Glutamatergic neuron (in vitro differentiated cells): ENCODE measurements at regions not wholly inside any gene's neighbourhood (a gene's known extent, or its start where the extent isn't known, plus 50 kb on each side); places are given as distances from the start of the nearest gene placed in this dataset.

Source experiments
- DNase-seq: peaks from one replicate; pipeline ENCODE4 v3.0.0; 2022
- H3K27ac Mint-ChIP-seq: one replicate; pipeline ENCODE4 v1.8.0; 2020; ENCODE audit warnings: mild to moderate bottlenecking, mixed read lengths, inconsistent platforms; ENCODE audit not compliant: unreplicated experiment
- H3K27me3 Mint-ChIP-seq: one replicate; pipeline ENCODE4 v1.8.0; 2020; ENCODE audit warnings: mild to moderate bottlenecking, moderate library complexity, mixed read lengths, inconsistent platforms; ENCODE audit not compliant: unreplicated experiment
- H3K36me3 Mint-ChIP-seq: one replicate; pipeline ENCODE4 v1.8.0; 2020; ENCODE audit warnings: mild to moderate bottlenecking, mixed read lengths, inconsistent platforms; ENCODE audit not compliant: unreplicated experiment
- H3K4me1 Mint-ChIP-seq: one replicate; pipeline ENCODE4 v1.8.0; 2020; ENCODE audit warnings: mild to moderate bottlenecking, low read depth, mixed read lengths, inconsistent platforms; ENCODE audit not compliant: unreplicated experiment
- H3K4me3 Mint-ChIP-seq: one replicate; pipeline ENCODE4 v1.8.0; 2020; ENCODE audit warnings: mild to moderate bottlenecking, mixed read lengths, inconsistent platforms; ENCODE audit not compliant: unreplicated experiment
- H3K9me3 Mint-ChIP-seq: one replicate; pipeline ENCODE4 v1.8.0; 2020; ENCODE audit warnings: mild to moderate bottlenecking, moderate library complexity, mixed read lengths, inconsistent platforms; ENCODE audit not compliant: unreplicated experiment
- TF ChIP-seq, protein P1 (sequence below): fragments of 200-600 bp; sonication (generic); IDR thresholded peaks from one replicate; pipeline ENCODE4 v1.5.0; 2021; ENCODE audit not compliant: partially characterized antibody, unreplicated experiment

- Mint-ChIP-seq H3K27me3 (no peaks in the 10 kb centered on the region), H3K27ac (no peak overlapping the region), H3K36me3 (no peaks in the 10 kb centered on the region), H3K4me3 (no peak overlapping the region), H3K9me3 (peaks cover 2% of the 10 kb centered on the region), H3K4me1 (no peaks in the 10 kb centered on the region)
- DNase-seq = no peak
- TF ChIP-seq, protein P1, sequence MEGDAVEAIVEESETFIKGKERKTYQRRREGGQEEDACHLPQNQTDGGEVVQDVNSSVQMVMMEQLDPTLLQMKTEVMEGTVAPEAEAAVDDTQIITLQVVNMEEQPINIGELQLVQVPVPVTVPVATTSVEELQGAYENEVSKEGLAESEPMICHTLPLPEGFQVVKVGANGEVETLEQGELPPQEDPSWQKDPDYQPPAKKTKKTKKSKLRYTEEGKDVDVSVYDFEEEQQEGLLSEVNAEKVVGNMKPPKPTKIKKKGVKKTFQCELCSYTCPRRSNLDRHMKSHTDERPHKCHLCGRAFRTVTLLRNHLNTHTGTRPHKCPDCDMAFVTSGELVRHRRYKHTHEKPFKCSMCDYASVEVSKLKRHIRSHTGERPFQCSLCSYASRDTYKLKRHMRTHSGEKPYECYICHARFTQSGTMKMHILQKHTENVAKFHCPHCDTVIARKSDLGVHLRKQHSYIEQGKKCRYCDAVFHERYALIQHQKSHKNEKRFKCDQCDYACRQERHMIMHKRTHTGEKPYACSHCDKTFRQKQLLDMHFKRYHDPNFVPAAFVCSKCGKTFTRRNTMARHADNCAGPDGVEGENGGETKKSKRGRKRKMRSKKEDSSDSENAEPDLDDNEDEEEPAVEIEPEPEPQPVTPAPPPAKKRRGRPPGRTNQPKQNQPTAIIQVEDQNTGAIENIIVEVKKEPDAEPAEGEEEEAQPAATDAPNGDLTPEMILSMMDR = no peak
Measured at GRCh38 chr12:25694072-25694471, 141.0 kb upstream of the LMNTD1 start.

- Mint-ChIP-seq H3K4me1 (no peaks in the 10 kb centered on the region), H3K27me3 (no peaks in the 10 kb centered on the region), H3K36me3 (no peaks in the 10 kb centered on the region), H3K27ac (no peak overlapping the region), H3K9me3 (peaks cover under 1% of the 10 kb centered on the region), H3K4me3 (no peak overlapping the region)
- DNase-seq = no peak
- TF ChIP-seq, protein P1 = no peak
Measured at GRCh38 chr12:25695574-25695973, 142.5 kb upstream of the LMNTD1 start.

- TF ChIP-seq, protein P1 = no peak
- no peak for DNase-seq
- Mint-ChIP-seq H3K4me1 (no peaks in the 10 kb centered on the region), H3K36me3 (no peaks in the 10 kb centered on the region), H3K4me3 (no peak overlapping the region), H3K9me3 (peaks cover 2% of the 10 kb centered on the region), H3K27ac (no peak overlapping the region), H3K27me3 (peaks cover 2% of the 10 kb centered on the region)
Measured at GRCh38 chr12:25698772-25699171, 145.7 kb upstream of the LMNTD1 start.

- peaks cover 2% of the 10 kb centered on the region for H3K9me3 Mint-ChIP-seq
- H3K36me3 Mint-ChIP-seq = no peaks in the 10 kb centered on the region
- no peak overlapping the region for H3K4me3 Mint-ChIP-seq
- H3K27me3 Mint-ChIP-seq = peaks cover 2% of the 10 kb centered on the region
- no peak for DNase-seq
- no peak overlapping the region for H3K27ac Mint-ChIP-seq
- H3K4me1 Mint-ChIP-seq = no peaks in the 10 kb centered on the region
- TF ChIP-seq, protein P1 = no peak
Measured at GRCh38 chr12:25699454-25699853, 146.4 kb upstream of the LMNTD1 start.

DNA sequence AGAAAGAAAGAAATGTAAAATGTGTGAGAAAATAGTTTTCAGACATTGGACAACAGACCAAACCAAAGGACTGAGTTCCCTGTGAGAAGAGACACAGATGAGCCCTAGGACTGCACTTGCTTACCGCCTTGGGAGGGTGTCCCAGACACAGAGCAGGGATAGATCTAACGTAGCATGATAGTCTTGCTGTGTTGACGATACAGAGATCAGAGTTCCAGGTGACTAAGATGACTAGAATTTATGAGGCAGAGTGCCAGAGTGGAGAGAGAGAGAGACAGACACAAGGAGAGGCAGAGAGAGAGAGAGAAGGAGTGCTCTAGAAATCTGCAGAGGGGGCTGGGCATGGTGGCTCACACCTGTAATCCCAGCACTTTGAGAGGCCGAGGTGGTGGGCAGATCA, 148.2 kb upstream of the LMNTD1 start:
- Mint-ChIP-seq H3K27ac (no peak overlapping the region), H3K27me3 (peaks cover 2% of the 10 kb centered on the region), H3K9me3 (peaks cover 2% of the 10 kb centered on the region), H3K36me3 (peaks cover 2% of the 10 kb centered on the region), H3K4me3 (no peak overlapping the region), H3K4me1 (no peaks in the 10 kb centered on the region)
- TF ChIP-seq, protein P1 = no peak
- no peak for DNase-seq
